Right ventricle myocardium superior (tissue), 1 donor: ENCODE measurements at regions not wholly inside any gene's neighbourhood (a gene's known extent, or its start where the extent isn't known, plus 50 kb on each side); places are given as distances from the start of the nearest gene placed in this dataset.

Source experiments
- ATAC-seq: fragments of 200-7000 bp; cut with Tn5 transposase; one replicate; pipeline ENCODE4 v1.9.1; 2020; ENCODE audit warnings: mild to moderate bottlenecking; ENCODE audit not compliant: poor library complexity
- DNase-seq: peaks from one replicate; pipeline ENCODE4 v3.0.0-alpha.2; 2020
- intact Hi-C: fragments of 100-400 bp; cut with DNase I; formaldehyde crosslinking; loops from one replicate; pipeline ENCODE4 v1.11.2; 2022
- donor health status: DM: no; HTN: yes; CAD: no; lungs with severe emphysema.

DNA sequence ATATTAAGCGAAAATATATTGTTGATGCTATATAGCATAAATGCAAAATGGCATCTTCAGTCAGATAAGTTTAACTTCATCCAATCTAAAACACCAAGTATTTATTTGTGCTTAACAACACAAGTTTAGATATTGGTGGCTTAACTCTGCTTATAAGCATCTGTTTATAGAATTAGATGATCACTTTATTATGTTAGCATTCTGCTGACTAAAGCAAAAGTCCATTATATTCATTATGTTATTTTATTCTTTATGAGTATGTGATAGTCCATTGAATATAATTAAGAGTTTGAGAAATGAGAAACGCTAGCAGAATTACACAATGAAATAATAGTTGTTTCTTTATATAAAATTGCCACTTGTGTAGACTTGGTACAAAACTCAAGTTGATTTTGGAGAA is 401.2 kb upstream of the CDH7 start:
- DNase-seq, result no peak
- ATAC-seq, result no peak
- intact Hi-C loops, result no loop called here

GRCh38 chr18:65347446-65347845 is 403.4 kb upstream of the CDH7 start:
- ATAC-seq (no peak), DNase-seq (no peak)
- intact Hi-C loops, result no loop called here

DNA sequence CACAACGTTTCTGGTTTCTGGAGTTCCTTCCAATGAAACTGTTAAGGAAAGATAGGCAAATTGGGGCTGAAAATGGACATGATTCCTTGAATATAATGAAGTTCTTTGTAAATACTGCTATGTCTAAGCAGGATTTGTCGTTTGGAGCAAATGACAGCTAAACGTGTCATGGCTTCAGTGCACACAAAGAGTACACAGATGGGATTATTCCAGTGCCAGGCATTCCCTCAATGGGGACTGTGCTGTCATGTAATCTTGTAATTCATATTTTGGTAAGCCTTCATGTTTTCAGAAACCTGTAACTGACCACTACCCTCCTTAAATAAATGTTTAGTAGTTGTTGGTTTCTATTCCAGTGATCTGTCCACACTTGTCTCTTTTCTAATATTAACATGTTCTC is 404.7 kb upstream of the CDH7 start:
- ATAC-seq (no peak), DNase-seq (no peak)
- intact Hi-C loops, result no loop called here

DNA sequence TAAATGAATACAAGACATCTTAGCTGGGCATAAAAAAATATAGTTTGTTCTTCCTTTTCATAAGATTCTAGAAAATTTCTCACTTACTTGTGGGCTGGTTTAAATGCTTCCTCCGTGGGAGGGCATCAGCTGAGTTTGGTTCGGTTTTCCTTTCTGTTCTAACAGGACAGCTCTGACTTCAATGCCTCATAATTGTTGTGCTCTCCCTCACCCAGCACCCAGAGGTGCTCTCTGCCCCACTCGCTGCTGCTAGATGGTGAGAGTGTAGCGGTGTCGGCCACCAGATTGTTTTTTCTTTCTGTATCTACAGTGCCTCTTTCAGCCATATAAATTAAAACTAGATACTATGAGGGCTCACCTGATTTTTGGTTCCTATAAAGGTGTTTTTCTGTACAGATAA is 407.2 kb upstream of the CDH7 start:
- intact Hi-C loops, result no loop called here
- no peak for ATAC-seq
- no peak for DNase-seq

- ATAC-seq (no peak), DNase-seq (no peak)
- intact Hi-C loops, result no loop called here
Measured at GRCh38 chr18:65336411-65336810, 414.4 kb upstream of the CDH7 start.

GRCh38 chr18:65329010-65329409 is 421.8 kb upstream of the CDH7 start:
- DNase-seq (no peak), ATAC-seq (no peak)
- intact Hi-C loops, result no loop called here

GRCh38 chr18:65326805-65327204 is 424.0 kb upstream of the CDH7 start:
- intact Hi-C loops, result no loop called here
- DNase-seq, result no peak
- no peak for ATAC-seq

DNA sequence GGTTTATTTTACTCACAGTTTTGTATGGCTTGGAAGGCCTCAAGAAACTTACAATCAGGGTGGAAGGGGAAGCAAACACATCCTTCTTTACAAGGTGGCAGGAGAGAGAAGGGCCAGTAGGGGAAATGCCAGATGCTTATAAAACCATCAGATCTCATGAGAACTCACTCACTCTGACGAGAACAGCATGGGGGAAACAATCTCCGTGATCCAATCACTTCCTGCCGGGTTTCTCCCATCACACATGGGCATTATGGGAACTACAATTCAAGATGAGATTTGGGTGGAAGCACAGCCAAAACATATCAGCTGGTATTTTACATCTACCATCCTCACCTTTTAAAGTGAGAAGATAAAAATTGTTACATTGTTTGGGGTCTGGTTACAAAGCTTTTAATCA is 427.9 kb upstream of the CDH7 start:
- DNase-seq (no peak), ATAC-seq (no peak)
- intact Hi-C loops, result no loop called here

DNA sequence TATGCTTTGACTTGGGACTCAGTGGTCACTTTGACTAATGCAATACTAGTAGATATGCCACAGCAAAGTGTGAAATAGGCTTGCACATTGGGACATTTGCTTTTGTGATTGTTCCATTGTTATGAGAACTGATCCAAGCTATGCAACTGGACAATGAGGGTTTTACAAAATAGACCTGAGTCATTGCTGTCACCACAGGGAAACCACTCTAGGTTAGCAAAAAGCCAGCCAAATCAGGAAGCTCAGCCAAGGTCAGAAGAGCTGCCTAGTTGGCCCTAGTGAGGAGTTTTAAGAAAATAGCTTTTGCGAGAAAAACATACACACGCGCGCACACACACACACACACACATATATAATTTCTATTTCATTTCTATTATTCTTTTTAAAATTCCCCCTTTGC is 452.4 kb upstream of the CDH7 start:
- intact Hi-C loops, result no loop called here
- ATAC-seq (no peak), DNase-seq (no peak)

DNA sequence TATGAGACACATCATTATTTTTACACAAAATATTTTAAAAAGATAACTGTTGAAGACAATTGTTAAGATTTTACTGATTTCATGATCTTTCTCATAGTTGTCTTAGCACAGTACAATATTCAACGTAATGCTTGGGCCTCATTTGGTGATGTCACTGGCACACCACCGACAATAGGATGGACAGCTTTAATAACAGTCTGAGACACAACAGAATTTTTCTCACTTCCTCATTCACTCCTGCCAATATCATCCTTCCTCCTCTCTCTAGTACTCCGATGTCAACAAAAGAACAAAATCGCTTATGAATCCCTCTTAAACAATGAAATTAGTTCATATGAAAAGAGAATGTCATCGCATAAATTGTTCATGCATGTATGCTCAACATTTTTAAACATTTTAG is 461.9 kb upstream of the CDH7 start:
- intact Hi-C loops, result no loop called here
- ATAC-seq (no peak), DNase-seq (no peak)

- intact Hi-C loops, result no loop called here
- DNase-seq (no peak), ATAC-seq (no peak)
Measured at GRCh38 chr18:65287652-65288051, 463.2 kb upstream of the CDH7 start.

- DNase-seq (no peak), ATAC-seq (no peak)
- intact Hi-C loops, result no loop called here
Measured at GRCh38 chr18:65282096-65282495, 468.7 kb upstream of the CDH7 start.

- intact Hi-C loops, result no loop called here
- no peak for DNase-seq
- no peak for ATAC-seq
Measured at GRCh38 chr18:65279668-65280305, 471.0 kb upstream of the CDH7 start.

DNA sequence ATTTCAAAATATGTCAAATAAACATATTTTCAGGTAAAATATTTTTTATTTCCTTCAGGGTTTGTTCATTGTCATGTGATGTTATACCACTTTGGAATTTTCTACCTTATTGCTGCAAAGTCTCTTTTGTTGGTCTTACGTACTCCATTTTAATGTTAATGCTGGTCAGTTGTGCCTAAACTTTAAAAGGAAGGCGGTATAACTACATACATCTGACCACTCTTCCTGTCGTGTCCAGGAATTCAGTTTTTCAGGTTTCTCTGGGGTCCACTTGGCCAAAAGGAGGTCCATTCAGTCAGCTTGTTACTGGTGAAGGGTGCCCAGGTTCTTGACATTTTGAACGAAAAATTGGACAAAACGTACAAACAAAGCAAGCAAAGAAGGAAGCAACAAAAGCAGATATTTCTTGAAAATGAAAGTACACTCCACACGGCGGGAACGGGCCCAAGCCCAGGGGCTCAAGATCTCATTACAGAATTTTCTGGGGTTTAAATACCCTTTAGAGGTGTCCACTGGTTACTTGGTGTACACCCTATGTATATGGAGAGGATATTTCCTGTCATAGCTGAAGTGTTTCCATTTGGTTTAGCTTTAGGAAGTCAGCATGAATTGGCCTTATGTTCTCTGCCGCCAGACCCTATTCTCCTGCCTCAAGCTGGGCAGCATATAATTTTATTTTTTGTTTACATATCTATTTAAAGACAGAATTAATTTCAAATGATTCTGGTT is 471.7 kb upstream of the CDH7 start:
- no peak for ATAC-seq
- intact Hi-C loops, result no loop called here
- DNase-seq, result no peak

DNA sequence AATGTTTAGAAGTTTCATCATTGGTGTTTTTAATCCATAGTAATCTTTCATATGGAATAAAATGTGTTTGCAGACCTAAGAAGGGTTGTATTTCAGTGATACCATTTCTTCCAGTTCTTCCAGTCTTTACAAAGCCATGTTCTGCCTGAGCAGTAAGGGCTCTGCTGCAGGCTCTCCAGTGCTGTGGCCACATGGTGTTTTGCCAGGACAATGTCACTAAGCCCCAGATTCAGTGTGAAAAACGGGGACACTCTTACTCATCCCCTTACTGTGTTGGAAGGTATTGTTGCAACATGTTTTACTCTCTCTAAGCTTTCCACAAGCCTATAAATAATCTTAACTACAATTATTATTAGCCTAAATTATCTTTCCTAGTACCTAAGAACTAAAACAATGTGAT is 481.4 kb upstream of the CDH7 start:
- no peak for ATAC-seq
- intact Hi-C loops, result no loop called here
- DNase-seq, result no peak

- intact Hi-C loops, result no loop called here
- DNase-seq (no peak), ATAC-seq (no peak)
Measured at GRCh38 chr18:65265761-65266160, 485.1 kb upstream of the CDH7 start.

GRCh38 chr18:65260030-65260429 is 490.8 kb upstream of the CDH7 start:
- no peak for ATAC-seq
- DNase-seq, result no peak
- intact Hi-C loops, result no loop called here

DNA sequence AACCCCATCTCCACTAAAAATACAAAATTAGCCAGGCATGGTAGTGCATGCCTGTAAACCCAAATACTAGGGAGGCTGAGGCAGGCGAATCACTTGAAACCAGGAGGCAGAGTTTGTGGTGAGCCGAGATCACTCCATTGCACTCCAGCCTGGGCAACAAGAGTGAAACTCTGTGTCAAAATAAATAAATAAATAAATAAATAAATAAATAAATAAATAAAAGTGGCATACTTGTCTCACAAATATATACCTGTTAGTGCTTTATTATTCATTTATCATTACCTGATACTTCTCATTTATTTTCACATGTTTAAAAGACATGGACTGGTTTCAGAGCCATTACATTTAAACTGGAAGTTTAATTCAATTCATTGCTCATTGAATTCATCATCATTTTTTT is 491.4 kb upstream of the CDH7 start:
- DNase-seq (no peak), ATAC-seq (no peak)
- intact Hi-C loops, result no loop called here

GRCh38 chr18:65257149-65257548 is 493.7 kb upstream of the CDH7 start:
- intact Hi-C loops, result no loop called here
- ATAC-seq (no peak), DNase-seq (no peak)

- ATAC-seq (no peak), DNase-seq (no peak)
- intact Hi-C loops, result no loop called here
Measured at GRCh38 chr18:65255417-65255816, 495.4 kb upstream of the CDH7 start.

DNA sequence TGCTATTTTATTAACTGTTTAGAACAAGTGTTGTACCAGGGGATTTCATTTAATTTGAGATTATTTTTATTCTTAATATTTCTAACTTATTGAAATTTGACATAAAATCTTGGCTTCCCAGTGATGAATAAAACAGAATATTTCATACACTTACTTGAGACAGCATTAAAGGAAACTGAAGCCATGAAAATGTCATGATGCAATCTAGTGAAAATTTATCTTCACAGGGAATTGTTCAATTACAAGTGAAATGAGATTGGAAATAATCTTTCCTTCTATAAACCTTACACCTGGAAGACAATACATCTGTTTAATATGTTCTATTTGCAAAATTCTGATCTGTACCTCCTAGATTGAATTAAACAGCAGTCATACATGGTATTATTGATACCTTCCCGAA is 511.0 kb upstream of the CDH7 start:
- intact Hi-C loops, result no loop called here
- DNase-seq (no peak), ATAC-seq (no peak)
